Keratinocyte (primary cell): ENCODE measurements at regions not wholly inside any gene's neighbourhood (a gene's known extent, or its start where the extent isn't known, plus 50 kb on each side); places are given as distances from the start of the nearest gene placed in this dataset.

Experiments
- DNase-seq: peaks from one replicate; pipeline ENCODE4 v3.0.0-alpha.2; 2011; ENCODE audit warnings: low read depth, missing footprints, low spot score
- FAIRE-seq: peaks from 2 replicates; lab custom pipeline; 2011; peaks lifted over from hg19 to GRCh38; lab: Jason Lieb, UNC
- H2AFZ ChIP-seq: 2 replicates; pipeline ENCODE4 v1.6.0; 2012; ENCODE audit warnings: low read length, control low read depth, inconsistent platforms; ENCODE audit not compliant: control insufficient read depth
- H3K27ac ChIP-seq: 2 replicates; pipeline ENCODE4 v1.5.1; 2011; ENCODE audit warnings: low read length; ENCODE audit not compliant: control insufficient read depth, insufficient read depth
- H3K27me3 ChIP-seq: 3 replicates; pipeline ENCODE4 v1.6.0; 2011; ENCODE audit warnings: low read length; ENCODE audit not compliant: control insufficient read depth, insufficient read depth; ENCODE audit errors: extremely low read depth
- H3K36me3 ChIP-seq, 2 experiments: 2 replicates in 1 of 2; 3 replicates in 1 of 2; pipeline ENCODE4 v1.5.1; 2011; ENCODE audit warnings: low read length in 2 of 2, mild to moderate bottlenecking in 1 of 2; ENCODE audit not compliant: control insufficient read depth in 2 of 2, insufficient read depth in 2 of 2; ENCODE audit errors: extremely low read depth in 1 of 2
- H3K4me1 ChIP-seq: 3 replicates; pipeline ENCODE4 v1.5.1; 2011; ENCODE audit warnings: low read length; ENCODE audit not compliant: control insufficient read depth, insufficient read depth; ENCODE audit errors: extremely low read depth
- H3K4me2 ChIP-seq: 3 replicates; pipeline ENCODE4 v1.6.0; 2011; ENCODE audit warnings: low read depth, low read length; ENCODE audit not compliant: control insufficient read depth, insufficient read depth; ENCODE audit errors: extremely low read depth
- H3K4me3 ChIP-seq, 3 experiments: fragments of 200-600 bp in 1 of 3; sonication (generic) in 1 of 3; 2 replicates in 2 of 3; 3 replicates in 1 of 3; pipeline ENCODE4 v1.5.1; 2011 to 2016; ENCODE audit warnings: low read length in 3 of 3, mild to moderate bottlenecking in 3 of 3, control low read depth in 2 of 3, inconsistent platforms in 1 of 3, low read depth in 1 of 3, mixed read lengths in 1 of 3, mixed run types in 1 of 3, moderate library complexity in 1 of 3; ENCODE audit not compliant: control insufficient read depth in 2 of 3, insufficient read depth in 2 of 3; ENCODE audit errors: extremely low read depth in 1 of 3
- H3K79me2 ChIP-seq: 2 replicates; pipeline ENCODE4 v1.6.0; 2012; ENCODE audit warnings: low read length; ENCODE audit not compliant: control insufficient read depth, insufficient read depth
- H3K9ac ChIP-seq: 3 replicates; pipeline ENCODE4 v1.6.0; 2011; ENCODE audit warnings: low read length; ENCODE audit not compliant: control insufficient read depth, insufficient read depth; ENCODE audit errors: extremely low read depth
- H3K9me1 ChIP-seq: 3 replicates; pipeline ENCODE4 v1.6.0; 2011; ENCODE audit warnings: low read length; ENCODE audit not compliant: control insufficient read depth, insufficient read depth; ENCODE audit errors: extremely low read depth
- H3K9me3 ChIP-seq: 2 replicates; pipeline ENCODE4 v1.5.1; 2012; ENCODE audit warnings: low read depth, low read length; ENCODE audit not compliant: control insufficient read depth
- H4K20me1 ChIP-seq: 3 replicates; pipeline ENCODE4 v1.6.0; 2011; ENCODE audit warnings: low read length; ENCODE audit not compliant: control insufficient read depth, insufficient read depth; ENCODE audit errors: extremely low read depth
- CTCF ChIP-seq, 3 experiments: IDR thresholded peaks in 1 of 3; conservative IDR thresholded peaks in 1 of 3; optimal IDR thresholded peaks in 1 of 3; 2 replicates in 2 of 3; 3 replicates in 1 of 3; pipeline versions ENCODE3 to v1.5.1; 2011; ENCODE audit warnings: low read length in 3 of 3, mild to moderate bottlenecking in 3 of 3, moderate library complexity in 2 of 3, control low read depth in 1 of 3, inconsistent platforms in 1 of 3; ENCODE audit not compliant: insufficient read depth in 2 of 3; ENCODE audit errors: extremely low read depth in 1 of 3
- EZH2 ChIP-seq: IDR thresholded peaks from one replicate; pipeline ENCODE4 v1.6.1; 2012; ENCODE audit warnings: inconsistent platforms, mild to moderate bottlenecking, low read length, moderate library complexity
- dilution Hi-C: fragments of 300-500 bp; cut with MboI; formaldehyde crosslinking; loops from one replicate; pipeline ENCODE4 v1.7.0; 2020; ENCODE audit warnings: low sequenced_read_pairs; ENCODE audit not compliant: extremely low pct_ligation_motif_present

GRCh38 chr12:17322090-17322489, 716.1 kb upstream of the LMO3 start:
- Histone ChIP-seq H3K4me1 (no peaks in the 10 kb centered on the region), H3K79me2 (no peaks in the 10 kb centered on the region), H3K9me1 (no peaks in the 10 kb centered on the region), H3K36me3 (no peaks in the 10 kb centered on the region), H3K4me3 (no peak overlapping the region), H2AFZ (no peak overlapping the region), H4K20me1 (no peaks in the 10 kb centered on the region), H3K27me3 (no peaks in the 10 kb centered on the region), H3K9ac (no peak overlapping the region), H3K27ac (no peak overlapping the region), H3K9me3 (peaks cover 3% of the 10 kb centered on the region), H3K4me2 (no peak overlapping the region)
- no peak for TF ChIP-seq CTCF (optimal IDR thresholded peaks at IDR 0.05 in 1 of 3, IDR thresholded peaks at IDR 0.05 in 1 of 3, conservative IDR thresholded peaks at IDR 0.05 in 1 of 3; ENCODE audit: extremely low read depth in 1 of 3, insufficient read depth in 2 of 3, low read length in 3 of 3)
- TF ChIP-seq EZH2: no peak
- no peak for DNase-seq
- dilution Hi-C loops: no loop called here
- no peak for FAIRE-seq

- Histone ChIP-seq H3K27ac (no peak overlapping the region), H3K9ac (no peak overlapping the region), H3K9me1 (no peaks in the 10 kb centered on the region), H3K9me3 (no peaks in the 10 kb centered on the region), H3K4me1 (no peaks in the 10 kb centered on the region), H3K36me3 (no peaks in the 10 kb centered on the region), H3K4me2 (no peak overlapping the region), H4K20me1 (no peaks in the 10 kb centered on the region), H3K4me3 (no peak overlapping the region), H3K79me2 (no peaks in the 10 kb centered on the region), H2AFZ (no peak overlapping the region), H3K27me3 (no peaks in the 10 kb centered on the region)
- TF ChIP-seq EZH2 (no peak), CTCF (optimal IDR thresholded peaks at IDR 0.05 in 1 of 3, IDR thresholded peaks at IDR 0.05 in 1 of 3, conservative IDR thresholded peaks at IDR 0.05 in 1 of 3; ENCODE audit: extremely low read depth in 1 of 3, insufficient read depth in 2 of 3, low read length in 3 of 3) (no peak)
- no peak for FAIRE-seq
- DNase-seq: no peak
- dilution Hi-C loops: no loop called here
Observed at GRCh38 chr12:17304503-17305347, 698.8 kb upstream of the LMO3 start.
